ENCODE measurements at regions not wholly inside any gene's neighbourhood (a gene's known extent, or its start where the extent isn't known, plus 50 kb on each side); places are given as distances from the start of the nearest gene placed in this dataset.

DNA sequence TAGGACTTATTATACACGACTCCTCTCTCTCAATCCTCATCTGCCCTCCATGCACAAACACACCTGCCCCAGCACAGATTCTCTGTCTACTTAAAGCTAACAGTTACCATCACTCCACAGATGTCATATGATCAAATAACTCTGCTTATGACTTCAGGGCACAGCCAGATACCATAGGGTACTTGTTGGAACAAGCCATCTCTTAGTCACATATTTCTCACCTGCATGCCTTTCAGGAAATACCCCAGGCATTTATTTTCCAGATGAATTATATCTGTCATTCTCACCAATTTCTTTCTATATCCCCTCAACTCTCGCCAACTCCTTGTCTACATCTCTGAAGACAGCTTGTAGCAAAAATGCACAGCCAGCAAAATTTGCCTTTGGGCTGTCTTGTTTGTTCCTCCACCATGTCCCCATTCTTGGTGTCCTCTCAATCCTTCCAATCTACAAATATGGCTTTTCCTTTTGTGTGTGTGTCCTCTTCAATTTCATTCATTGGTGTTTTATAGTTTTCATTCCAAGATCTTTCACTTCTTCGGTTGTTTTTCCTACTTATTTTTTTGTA, 353.9 kb upstream of the CAMK1G start:
- no peak for TF ChIP-seq CREB1 (IDR thresholded peaks at IDR 0.05; ENCODE audit: low read depth)
- TF ChIP-seq EGR1 (IDR thresholded peaks at IDR 0.05) = no peak
- TF ChIP-seq NFIC (IDR thresholded peaks at IDR 0.05) = no peak
- no peak for TF ChIP-seq TEAD4 (IDR thresholded peaks at IDR 0.05)
- no peak for TF ChIP-seq RAD21 (IDR thresholded peaks at IDR 0.05; ENCODE audit: low read depth)
- TF ChIP-seq, protein P1, sequence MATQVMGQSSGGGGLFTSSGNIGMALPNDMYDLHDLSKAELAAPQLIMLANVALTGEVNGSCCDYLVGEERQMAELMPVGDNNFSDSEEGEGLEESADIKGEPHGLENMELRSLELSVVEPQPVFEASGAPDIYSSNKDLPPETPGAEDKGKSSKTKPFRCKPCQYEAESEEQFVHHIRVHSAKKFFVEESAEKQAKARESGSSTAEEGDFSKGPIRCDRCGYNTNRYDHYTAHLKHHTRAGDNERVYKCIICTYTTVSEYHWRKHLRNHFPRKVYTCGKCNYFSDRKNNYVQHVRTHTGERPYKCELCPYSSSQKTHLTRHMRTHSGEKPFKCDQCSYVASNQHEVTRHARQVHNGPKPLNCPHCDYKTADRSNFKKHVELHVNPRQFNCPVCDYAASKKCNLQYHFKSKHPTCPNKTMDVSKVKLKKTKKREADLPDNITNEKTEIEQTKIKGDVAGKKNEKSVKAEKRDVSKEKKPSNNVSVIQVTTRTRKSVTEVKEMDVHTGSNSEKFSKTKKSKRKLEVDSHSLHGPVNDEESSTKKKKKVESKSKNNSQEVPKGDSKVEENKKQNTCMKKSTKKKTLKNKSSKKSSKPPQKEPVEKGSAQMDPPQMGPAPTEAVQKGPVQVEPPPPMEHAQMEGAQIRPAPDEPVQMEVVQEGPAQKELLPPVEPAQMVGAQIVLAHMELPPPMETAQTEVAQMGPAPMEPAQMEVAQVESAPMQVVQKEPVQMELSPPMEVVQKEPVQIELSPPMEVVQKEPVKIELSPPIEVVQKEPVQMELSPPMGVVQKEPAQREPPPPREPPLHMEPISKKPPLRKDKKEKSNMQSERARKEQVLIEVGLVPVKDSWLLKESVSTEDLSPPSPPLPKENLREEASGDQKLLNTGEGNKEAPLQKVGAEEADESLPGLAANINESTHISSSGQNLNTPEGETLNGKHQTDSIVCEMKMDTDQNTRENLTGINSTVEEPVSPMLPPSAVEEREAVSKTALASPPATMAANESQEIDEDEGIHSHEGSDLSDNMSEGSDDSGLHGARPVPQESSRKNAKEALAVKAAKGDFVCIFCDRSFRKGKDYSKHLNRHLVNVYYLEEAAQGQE (IDR thresholded peaks at IDR 0.05; ENCODE audit: low read depth) = no peak
- no peak for TF ChIP-seq TCF12 (IDR thresholded peaks at IDR 0.05; ENCODE audit: low read depth)
- TF ChIP-seq FOXM1 (IDR thresholded peaks at IDR 0.05; ENCODE audit: borderline replicate concordance, low read depth) = no peak
- TF ChIP-seq YY1 (IDR thresholded peaks at IDR 0.05; ENCODE audit: low read depth) = no peak
- TF ChIP-seq TAF1 (IDR thresholded peaks at IDR 0.05; ENCODE audit: low read depth) = no peak
- TF ChIP-seq EP300 (IDR thresholded peaks at IDR 0.05; ENCODE audit: borderline replicate concordance) = no peak
- TF ChIP-seq, protein P2, sequence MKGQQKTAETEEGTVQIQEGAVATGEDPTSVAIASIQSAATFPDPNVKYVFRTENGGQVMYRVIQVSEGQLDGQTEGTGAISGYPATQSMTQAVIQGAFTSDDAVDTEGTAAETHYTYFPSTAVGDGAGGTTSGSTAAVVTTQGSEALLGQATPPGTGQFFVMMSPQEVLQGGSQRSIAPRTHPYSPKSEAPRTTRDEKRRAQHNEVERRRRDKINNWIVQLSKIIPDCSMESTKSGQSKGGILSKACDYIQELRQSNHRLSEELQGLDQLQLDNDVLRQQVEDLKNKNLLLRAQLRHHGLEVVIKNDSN (IDR thresholded peaks at IDR 0.05) = no peak
- no peak for TF ChIP-seq ZBTB7A (IDR thresholded peaks at IDR 0.05; ENCODE audit: low read depth)
- no peak for TF ChIP-seq CEBPB (IDR thresholded peaks at IDR 0.05)
- TF ChIP-seq, protein P3, sequence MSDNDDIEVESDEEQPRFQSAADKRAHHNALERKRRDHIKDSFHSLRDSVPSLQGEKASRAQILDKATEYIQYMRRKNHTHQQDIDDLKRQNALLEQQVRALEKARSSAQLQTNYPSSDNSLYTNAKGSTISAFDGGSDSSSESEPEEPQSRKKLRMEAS (IDR thresholded peaks at IDR 0.05) = no peak

DNA sequence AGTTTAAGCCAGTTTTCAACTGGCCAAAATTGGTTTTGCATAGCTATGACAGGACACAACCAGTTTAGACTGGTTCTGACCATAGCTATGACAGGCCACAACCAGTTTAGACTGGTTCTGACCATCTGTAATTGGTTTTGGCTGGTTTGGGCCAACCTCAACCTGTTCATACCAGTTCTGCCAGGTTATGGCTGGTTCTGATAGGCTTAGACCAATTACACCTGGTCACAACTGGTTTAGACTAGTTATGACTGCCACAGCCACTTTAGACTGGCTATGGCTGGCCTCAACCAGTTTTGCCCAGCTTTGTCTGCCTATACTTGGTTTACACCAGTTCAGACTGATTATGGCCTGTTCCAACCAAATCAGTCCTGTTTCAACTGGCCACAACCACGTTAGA, 353.2 kb upstream of the CAMK1G start:
- TF ChIP-seq YY1 (IDR thresholded peaks at IDR 0.05; ENCODE audit: low read depth) (no peak), FOXM1 (IDR thresholded peaks at IDR 0.05; ENCODE audit: borderline replicate concordance, low read depth) (no peak), CREB1 (IDR thresholded peaks at IDR 0.05; ENCODE audit: low read depth) (no peak), EP300 (IDR thresholded peaks at IDR 0.05; ENCODE audit: borderline replicate concordance) (no peak), TAF1 (IDR thresholded peaks at IDR 0.05; ENCODE audit: low read depth) (no peak), CEBPB (IDR thresholded peaks at IDR 0.05) (no peak), TEAD4 (IDR thresholded peaks at IDR 0.05) (no peak), EGR1 (IDR thresholded peaks at IDR 0.05) (no peak), ZBTB7A (IDR thresholded peaks at IDR 0.05; ENCODE audit: low read depth) (no peak), TCF12 (IDR thresholded peaks at IDR 0.05; ENCODE audit: low read depth) (no peak), RAD21 (IDR thresholded peaks at IDR 0.05; ENCODE audit: low read depth) (no peak), NFIC (IDR thresholded peaks at IDR 0.05) (no peak)
- TF ChIP-seq, protein P3 (IDR thresholded peaks at IDR 0.05) = no peak
- TF ChIP-seq, protein P2 (IDR thresholded peaks at IDR 0.05) = no peak
- TF ChIP-seq, protein P1 (IDR thresholded peaks at IDR 0.05; ENCODE audit: low read depth) = no peak

DNA sequence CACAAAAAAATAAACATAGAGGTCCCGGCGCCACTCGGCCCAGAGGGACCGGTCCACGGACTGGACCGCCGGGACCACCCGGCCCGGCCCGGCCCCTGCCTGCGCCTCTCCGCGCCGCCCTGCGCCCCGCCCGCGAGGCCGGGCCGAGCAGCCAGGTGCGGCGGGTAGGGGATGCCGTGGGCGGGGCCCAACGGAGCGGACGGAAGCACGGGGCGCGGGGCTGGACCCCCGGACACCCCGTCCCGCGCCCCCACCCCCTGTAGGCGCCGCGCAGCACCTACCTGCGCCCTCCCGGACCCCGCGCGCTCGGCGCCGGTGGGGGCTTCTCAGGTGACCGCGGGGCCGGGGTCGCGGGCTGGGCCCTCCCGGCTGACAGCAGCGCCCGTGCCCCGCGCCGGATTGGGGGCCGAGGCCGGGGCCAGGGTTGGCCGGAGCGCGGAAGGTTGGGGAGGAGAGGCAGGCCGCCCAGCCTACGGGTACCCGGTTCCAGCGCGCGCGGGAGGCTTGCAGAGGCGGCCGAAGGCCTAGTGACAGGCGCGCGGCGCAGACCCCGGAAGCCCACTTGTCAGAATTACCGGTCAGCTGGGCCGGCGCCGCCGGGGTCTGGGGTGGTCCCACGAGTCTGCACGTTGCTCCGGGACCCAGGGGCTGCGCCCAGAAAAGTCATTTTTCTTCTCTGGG, 351.9 kb upstream of the CAMK1G start:
- TF ChIP-seq EGR1 (IDR thresholded peaks at IDR 0.05) = no peak
- TF ChIP-seq ZBTB7A (IDR thresholded peaks at IDR 0.05; ENCODE audit: low read depth) = no peak
- no peak for TF ChIP-seq TCF12 (IDR thresholded peaks at IDR 0.05; ENCODE audit: low read depth)
- TF ChIP-seq TEAD4 (IDR thresholded peaks at IDR 0.05) = no peak
- TF ChIP-seq FOXM1 (IDR thresholded peaks at IDR 0.05; ENCODE audit: borderline replicate concordance, low read depth) = no peak
- TF ChIP-seq NFIC (IDR thresholded peaks at IDR 0.05) = no peak
- no peak for TF ChIP-seq YY1 (IDR thresholded peaks at IDR 0.05; ENCODE audit: low read depth)
- TF ChIP-seq, protein P2 (IDR thresholded peaks at IDR 0.05) = no peak
- TF ChIP-seq CEBPB (IDR thresholded peaks at IDR 0.05) = no peak
- no peak for TF ChIP-seq EP300 (IDR thresholded peaks at IDR 0.05; ENCODE audit: borderline replicate concordance)

DNA sequence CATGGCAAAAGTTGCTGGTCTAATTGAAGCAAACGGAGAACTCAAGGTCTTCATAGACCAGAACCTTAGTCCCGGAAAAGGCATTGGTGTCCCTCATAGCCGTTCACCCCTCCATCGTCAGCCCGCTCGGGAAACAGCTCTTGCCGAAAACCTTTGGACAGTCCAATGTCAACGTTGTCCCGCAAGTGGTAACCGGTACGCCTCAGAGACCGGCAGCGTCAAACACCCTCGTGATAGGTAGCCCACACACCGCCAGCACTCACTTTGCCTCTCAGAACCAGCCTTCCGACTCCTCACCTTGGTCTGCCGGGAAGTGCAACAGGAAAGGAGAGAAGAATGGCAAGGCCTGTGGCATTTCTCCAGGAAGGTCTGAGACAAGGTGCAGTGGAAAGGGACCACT, 351.3 kb upstream of the CAMK1G start:
- TF ChIP-seq, protein P2 (IDR thresholded peaks at IDR 0.05) = no peak
- TF ChIP-seq RAD21 (IDR thresholded peaks at IDR 0.05; ENCODE audit: low read depth) (no peak), YY1 (IDR thresholded peaks at IDR 0.05; ENCODE audit: low read depth) (no peak), TEAD4 (IDR thresholded peaks at IDR 0.05) (no peak), FOXM1 (IDR thresholded peaks at IDR 0.05; ENCODE audit: borderline replicate concordance, low read depth) (no peak), CREB1 (IDR thresholded peaks at IDR 0.05; ENCODE audit: low read depth) (no peak), CEBPB (IDR thresholded peaks at IDR 0.05) (no peak), TAF1 (IDR thresholded peaks at IDR 0.05; ENCODE audit: low read depth) (no peak), EGR1 (IDR thresholded peaks at IDR 0.05) (no peak)
- TF ChIP-seq, protein P3 (IDR thresholded peaks at IDR 0.05) = no peak
- TF ChIP-seq, protein P1 (IDR thresholded peaks at IDR 0.05; ENCODE audit: low read depth) = no peak

Measured in Ishikawa (cell line).